NCI-H2227 (cell line): ENCODE measurements at regions not wholly inside any gene's neighbourhood (a gene's known extent, or its start where the extent isn't known, plus 50 kb on each side); places are given as distances from the start of the nearest gene placed in this dataset.
"Not testable (repeated sequence)": the region's sequence is repeated elsewhere in the genome, so short reads cannot be mapped to it uniquely, and the experiment has no call there.

ENCODE experiments used
- DNase-seq: peaks from one replicate; lab custom pipeline; 2025; ENCODE audit not compliant: unreplicated experiment; lab: John Stamatoyannopoulos, UW

- DNase-seq, result no peak
Observed at GRCh38 chr12:53869500-53869899, 69.1 kb upstream of the HOXC13 start.

- DNase-seq, result no peak
Observed at GRCh38 chr12:53870117-53870516, 68.5 kb upstream of the HOXC13 start.

DNA sequence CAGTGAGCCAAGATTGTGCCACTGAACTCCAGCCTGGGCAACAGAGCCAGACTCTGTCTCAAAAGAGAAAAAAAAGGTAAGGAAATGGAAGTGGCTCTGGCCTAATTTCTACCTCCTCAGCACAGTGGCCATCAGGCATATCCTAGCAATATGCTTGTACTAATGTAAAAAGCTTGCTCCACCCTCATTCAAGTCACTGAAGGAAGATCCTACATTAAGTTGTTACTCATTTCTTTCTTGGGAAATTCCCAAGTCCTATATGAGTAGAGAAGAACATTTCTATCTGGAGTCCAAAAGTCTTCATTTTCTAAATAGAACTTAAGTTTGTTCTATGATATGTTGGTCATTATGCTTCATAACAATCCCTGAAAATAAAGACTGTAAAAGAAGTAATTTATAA lies 67.3 kb upstream of the HOXC13 start:
- DNase-seq, result no peak

GRCh38 chr12:53872367-53872766 lies 66.3 kb upstream of the HOXC13 start:
- DNase-seq, result no peak

DNA sequence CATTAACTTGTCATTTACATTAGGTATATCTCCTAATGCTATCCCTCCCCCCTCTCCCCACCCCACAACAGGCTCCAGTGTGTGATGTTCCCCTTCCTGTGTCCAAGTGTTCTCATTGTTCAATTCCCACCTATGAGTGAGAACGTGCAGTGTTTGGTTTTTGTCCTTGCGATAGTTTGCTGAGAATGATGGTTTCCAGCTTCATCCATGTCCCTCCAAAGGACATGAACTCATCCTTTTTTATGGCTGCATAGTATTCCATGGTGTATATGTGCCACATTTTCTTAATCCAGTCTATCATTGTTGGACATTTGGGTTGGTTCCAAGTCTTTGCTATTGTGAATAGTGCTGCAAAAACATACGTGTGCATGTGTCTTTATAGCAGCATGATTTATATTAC lies 60.7 kb upstream of the HOXC13 start:
- DNase-seq, result not testable (repeated sequence)

DNA sequence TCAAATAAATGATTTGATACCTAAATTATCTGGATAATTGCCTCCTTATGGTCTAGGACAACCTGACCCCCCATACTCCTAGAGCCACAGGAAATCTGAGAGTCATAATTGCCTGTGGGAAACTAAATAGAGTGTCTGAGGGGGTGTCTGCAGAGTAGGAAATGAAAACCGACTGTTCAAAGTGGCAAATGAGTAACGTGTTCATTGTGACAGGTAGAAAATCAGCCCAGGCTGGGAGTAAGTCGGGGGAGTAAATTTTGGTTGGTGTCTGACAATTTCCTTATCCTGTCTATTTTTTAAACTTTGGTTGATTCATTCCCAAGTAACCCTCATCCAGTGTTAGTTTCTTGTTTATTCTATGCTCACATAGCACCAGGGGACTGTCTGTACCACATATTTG lies 51.6 kb upstream of the HOXC13 start:
- DNase-seq, result no peak

GRCh38 chr12:53887881-53888280 lies 50.8 kb upstream of the HOXC13 start:
- no peak for DNase-seq
